ENCODE measurements at regions not wholly inside any gene's neighbourhood (a gene's known extent, or its start where the extent isn't known, plus 50 kb on each side); places are given as distances from the start of the nearest gene placed in this dataset.

DNA sequence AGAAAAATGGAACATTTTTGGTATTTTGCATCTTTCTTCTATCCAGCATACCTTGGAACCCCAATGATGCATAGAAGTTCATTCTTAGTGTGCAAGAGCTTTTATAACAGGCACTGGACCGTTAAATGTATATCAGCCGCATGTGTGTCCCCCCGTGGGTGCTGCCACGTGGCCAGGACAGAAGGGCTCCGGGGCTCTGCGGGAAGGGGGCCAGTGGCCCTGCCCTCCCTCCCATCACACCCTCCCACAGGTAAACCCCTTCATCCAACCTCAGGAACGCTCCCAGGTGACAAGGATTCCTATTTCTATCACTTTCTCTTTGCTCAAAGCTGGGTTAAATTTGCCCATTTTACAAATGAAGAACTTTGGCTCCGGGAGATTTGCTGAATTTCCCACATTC is 393.4 kb upstream of the IRX4 start:
- Histone ChIP-seq H3K4me3 (ENCODE audit: insufficient read depth, low read length, poor library complexity, severe bottlenecking) (no peak overlapping the region), H3K9me2 (replicated peaks; ENCODE audit: insufficient read depth, low read length) (no peaks in the 10 kb centered on the region), H3K79me2 (ENCODE audit: insufficient read depth, low read length) (no peaks in the 10 kb centered on the region), H3K27ac (ENCODE audit: low read depth, low read length) (no peak overlapping the region), H2AFZ (ENCODE audit: low read depth, low read length, severe bottlenecking) (no peak overlapping the region), H3K27me3 (ENCODE audit: low read length) (no peaks in the 10 kb centered on the region), H3K9ac (ENCODE audit: low read length) (no peak overlapping the region), H3K9me3 (ENCODE audit: insufficient read depth, low read length) (no peaks in the 10 kb centered on the region), H3F3A (ENCODE audit: insufficient read depth) (no peaks in the 10 kb centered on the region), H3K36me3 (ENCODE audit: low read length) (no peaks in the 10 kb centered on the region), H3K4me2 (ENCODE audit: low read depth, low read length, poor library complexity, severe bottlenecking) (no peak overlapping the region), H4K20me1 (ENCODE audit: low read depth, low read length) (no peaks in the 10 kb centered on the region)
- TF ChIP-seq CTCF (IDR thresholded peaks at IDR 0.05; ENCODE audit: insufficient read depth, low read length, poor library complexity, severe bottlenecking), result no peak
- no peak for TF ChIP-seq EZH2phosphoT487 (conservative IDR thresholded peaks at IDR 0.05; ENCODE audit: low read length)

DNA sequence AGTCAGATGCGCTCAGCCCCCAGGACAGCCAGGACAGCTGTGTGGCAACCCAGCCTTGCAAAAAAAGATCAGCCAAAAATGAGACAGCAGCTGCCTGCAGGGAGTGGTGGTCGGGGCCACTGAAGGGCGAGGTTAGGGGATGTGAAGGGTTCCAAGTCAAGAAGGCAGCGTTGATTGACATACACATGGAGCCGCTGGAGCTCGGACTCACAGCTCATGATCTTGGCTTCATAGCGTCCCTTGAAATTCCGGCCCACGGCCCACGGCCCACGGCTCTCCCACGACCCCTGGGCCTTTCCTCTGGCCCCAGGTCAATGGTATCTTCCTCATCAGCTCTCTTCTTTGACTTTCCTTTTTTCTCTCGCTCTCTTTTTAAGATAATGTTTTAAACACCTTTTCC is 390.0 kb upstream of the IRX4 start:
- Histone ChIP-seq H3K36me3 (ENCODE audit: low read length) (no peaks in the 10 kb centered on the region), H2AFZ (ENCODE audit: low read depth, low read length, severe bottlenecking) (no peak overlapping the region), H3K27ac (ENCODE audit: low read depth, low read length) (no peak overlapping the region), H3K4me3 (ENCODE audit: insufficient read depth, low read length, poor library complexity, severe bottlenecking) (no peak overlapping the region), H3K9me3 (ENCODE audit: insufficient read depth, low read length) (no peaks in the 10 kb centered on the region), H3K9ac (ENCODE audit: low read length) (no peak overlapping the region), H4K20me1 (ENCODE audit: low read depth, low read length) (no peaks in the 10 kb centered on the region), H3K27me3 (ENCODE audit: low read length) (no peaks in the 10 kb centered on the region), H3K79me2 (ENCODE audit: insufficient read depth, low read length) (no peaks in the 10 kb centered on the region), H3K9me2 (replicated peaks; ENCODE audit: insufficient read depth, low read length) (no peaks in the 10 kb centered on the region), H3K4me2 (ENCODE audit: low read depth, low read length, poor library complexity, severe bottlenecking) (no peak overlapping the region), H3F3A (ENCODE audit: insufficient read depth) (no peaks in the 10 kb centered on the region)
- TF ChIP-seq CTCF (IDR thresholded peaks at IDR 0.05; ENCODE audit: insufficient read depth, low read length, poor library complexity, severe bottlenecking) (no peak), EZH2phosphoT487 (conservative IDR thresholded peaks at IDR 0.05; ENCODE audit: low read length) (no peak)

DNA sequence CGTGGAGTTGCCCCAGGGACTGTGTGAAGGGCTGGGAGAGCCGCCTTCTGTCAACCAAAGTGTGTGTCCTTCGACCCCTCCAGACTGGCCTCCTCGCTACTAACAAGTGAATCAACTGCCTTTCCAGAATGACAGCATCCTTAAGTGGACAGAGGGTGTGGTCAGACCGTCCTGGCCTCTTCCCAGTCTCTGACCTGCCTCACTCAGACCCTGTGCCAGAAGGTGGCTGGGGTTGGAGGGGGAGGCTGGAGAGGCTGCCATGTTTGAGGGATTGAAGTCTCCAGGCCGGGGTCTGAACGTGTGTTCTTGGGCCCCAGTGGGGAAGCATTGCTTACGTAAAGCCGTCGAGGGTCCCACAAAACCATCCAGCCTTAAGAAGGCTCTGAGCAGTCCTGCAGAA is 389.3 kb upstream of the IRX4 start:
- Histone ChIP-seq H3K27ac (ENCODE audit: low read depth, low read length) (no peak overlapping the region), H2AFZ (ENCODE audit: low read depth, low read length, severe bottlenecking) (no peak overlapping the region)

More for the DNA sequence above, 389.3 kb upstream of the IRX4 start:
- H3K9ac ChIP-seq (ENCODE audit: low read length), result no peak overlapping the region
- no peaks in the 10 kb centered on the region for H3K79me2 ChIP-seq (ENCODE audit: insufficient read depth, low read length)
- no peaks in the 10 kb centered on the region for H3K36me3 ChIP-seq (ENCODE audit: low read length)
- no peaks in the 10 kb centered on the region for H3K27me3 ChIP-seq (ENCODE audit: low read length)
- TF ChIP-seq EZH2phosphoT487 (conservative IDR thresholded peaks at IDR 0.05; ENCODE audit: low read length) (no peak), CTCF (IDR thresholded peaks at IDR 0.05; ENCODE audit: insufficient read depth, low read length, poor library complexity, severe bottlenecking) (no peak)
- H3K4me2 ChIP-seq (ENCODE audit: low read depth, low read length, poor library complexity, severe bottlenecking), result no peak overlapping the region
- no peaks in the 10 kb centered on the region for H3K9me2 ChIP-seq (replicated peaks; ENCODE audit: insufficient read depth, low read length)
- H3F3A ChIP-seq (ENCODE audit: insufficient read depth), result no peaks in the 10 kb centered on the region
- no peaks in the 10 kb centered on the region for H4K20me1 ChIP-seq (ENCODE audit: low read depth, low read length)
- no peak overlapping the region for H3K4me3 ChIP-seq (ENCODE audit: insufficient read depth, low read length, poor library complexity, severe bottlenecking)
- no peaks in the 10 kb centered on the region for H3K9me3 ChIP-seq (ENCODE audit: insufficient read depth, low read length)
